Astrocyte (in vitro differentiated cells and primary cell): ENCODE measurements at regions not wholly inside any gene's neighbourhood (a gene's known extent, or its start where the extent isn't known, plus 50 kb on each side); places are given as distances from the start of the nearest gene placed in this dataset.

Source experiments
- DNase-seq: peaks from one replicate; pipeline ENCODE4 v3.0.0-alpha.2; 2010; ENCODE audit warnings: low read depth
- FAIRE-seq: peaks from 2 replicates; lab custom pipeline; 2011; peaks lifted over from hg19 to GRCh38; lab: Jason Lieb, UNC
- H2AFZ ChIP-seq: 2 replicates; pipeline ENCODE4 v1.6.0; 2012; ENCODE audit warnings: low read depth, low read length, inconsistent platforms
- H3K27ac ChIP-seq: 2 replicates; pipeline ENCODE4 v1.5.1; 2011; ENCODE audit warnings: low read depth, low read length, inconsistent platforms
- H3K27me3 ChIP-seq: 2 replicates; pipeline ENCODE4 v1.6.0; 2011; ENCODE audit warnings: low read length, inconsistent platforms; ENCODE audit not compliant: insufficient read depth
- H3K36me3 ChIP-seq: 2 replicates; pipeline ENCODE4 v1.5.1; 2011; ENCODE audit warnings: low read length, inconsistent platforms; ENCODE audit not compliant: insufficient read depth
- H3K4me1 ChIP-seq: 2 replicates; pipeline ENCODE4 v1.5.1; 2011; ENCODE audit warnings: low read length, inconsistent platforms; ENCODE audit not compliant: insufficient read depth
- H3K4me2 ChIP-seq: 2 replicates; pipeline ENCODE4 v1.6.0; 2012; ENCODE audit warnings: low read length, inconsistent platforms
- H3K4me3 ChIP-seq: 2 replicates; pipeline ENCODE4 v1.5.1; 2011; ENCODE audit warnings: low read depth, mild to moderate bottlenecking, low read length, inconsistent platforms; ENCODE audit not compliant: insufficient read depth
- H3K79me2 ChIP-seq: 2 replicates; pipeline ENCODE4 v1.6.0; 2012; ENCODE audit warnings: mild to moderate bottlenecking, low read length, inconsistent platforms; ENCODE audit not compliant: insufficient read depth
- H3K9ac ChIP-seq: 2 replicates; pipeline ENCODE4 v1.6.0; 2012; ENCODE audit warnings: mild to moderate bottlenecking, low read length, inconsistent platforms
- H3K9me3 ChIP-seq: 2 replicates; pipeline ENCODE4 v1.5.1; 2012; ENCODE audit warnings: low read depth, mild to moderate bottlenecking, low read length, inconsistent platforms; ENCODE audit not compliant: insufficient read depth
- H4K20me1 ChIP-seq: 2 replicates; pipeline ENCODE4 v1.6.0; 2012; ENCODE audit warnings: low read length, inconsistent platforms; ENCODE audit not compliant: insufficient read depth
- H3K27ac Mint-ChIP-seq: one replicate; pipeline ENCODE4 v1.8.0; 2021; ENCODE audit warnings: mild to moderate bottlenecking, mixed read lengths; ENCODE audit not compliant: unreplicated experiment
- H3K27me3 Mint-ChIP-seq: one replicate; pipeline ENCODE4 v1.8.0; 2021; ENCODE audit warnings: low read depth, mixed read lengths; ENCODE audit not compliant: unreplicated experiment
- H3K36me3 Mint-ChIP-seq: one replicate; pipeline ENCODE4 v1.8.0; 2021; ENCODE audit warnings: low read depth, mixed read lengths; ENCODE audit not compliant: unreplicated experiment
- H3K4me1 Mint-ChIP-seq: one replicate; pipeline ENCODE4 v1.8.0; 2021; ENCODE audit warnings: low read depth, mixed read lengths; ENCODE audit not compliant: unreplicated experiment
- H3K4me3 Mint-ChIP-seq: one replicate; pipeline ENCODE4 v1.8.0; 2021; ENCODE audit warnings: mild to moderate bottlenecking, moderate library complexity, mixed read lengths; ENCODE audit not compliant: unreplicated experiment
- H3K9me3 Mint-ChIP-seq: one replicate; pipeline ENCODE4 v1.8.0; 2021; ENCODE audit warnings: mild to moderate bottlenecking, mixed read lengths; ENCODE audit not compliant: unreplicated experiment
- EZH2 ChIP-seq: IDR thresholded peaks from 2 replicates; pipeline ENCODE4 v1.6.1; 2012; ENCODE audit warnings: mild to moderate bottlenecking, low read length, inconsistent platforms; ENCODE audit not compliant: insufficient read depth
- TF ChIP-seq, protein P1 (sequence below): IDR thresholded peaks from 2 replicates; pipeline ENCODE4 v1.5.1; 2011; ENCODE audit warnings: low read depth, mild to moderate bottlenecking, inconsistent platforms, low read length, moderate library complexity; ENCODE audit not compliant: insufficient read depth

DNA sequence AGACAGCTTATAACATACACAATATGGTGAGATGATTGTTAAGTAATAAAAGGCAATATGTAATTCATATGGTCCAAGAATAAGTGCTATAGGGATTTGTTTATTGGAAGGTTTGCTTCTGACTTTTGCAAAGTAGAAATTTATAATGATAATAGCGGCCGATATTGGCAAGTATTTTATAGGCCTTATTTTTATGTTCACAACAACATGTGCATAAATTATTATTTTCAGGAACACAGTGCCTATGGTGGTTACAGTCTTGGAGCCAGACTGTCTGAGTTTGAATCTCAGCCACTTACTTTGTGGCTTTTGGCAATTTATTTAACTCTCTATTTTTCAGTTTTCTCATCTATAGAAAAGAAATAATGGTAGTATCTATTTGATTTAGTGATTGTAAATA is 607.5 kb downstream of the USP25 start:
- Histone ChIP-seq H3K27ac (no peak overlapping the region), H2AFZ (no peak overlapping the region), H4K20me1 (no peaks in the 10 kb centered on the region), H3K36me3 (no peaks in the 10 kb centered on the region), H3K9ac (no peak overlapping the region), H3K4me3 (no peak overlapping the region), H3K4me2 (no peak overlapping the region), H3K9me3 (no peaks in the 10 kb centered on the region), H3K27me3 (no peaks in the 10 kb centered on the region), H3K79me2 (no peaks in the 10 kb centered on the region), H3K4me1 (no peaks in the 10 kb centered on the region)
- FAIRE-seq = no peak
- Mint-ChIP-seq H3K4me1 (no peaks in the 10 kb centered on the region), H3K27me3 (no peaks in the 10 kb centered on the region), H3K9me3 (peaks cover 2% of the 10 kb centered on the region), H3K4me3 (no peak overlapping the region), H3K36me3 (no peaks in the 10 kb centered on the region), H3K27ac (no peak overlapping the region)
- DNase-seq = no peak
- TF ChIP-seq, protein P1, sequence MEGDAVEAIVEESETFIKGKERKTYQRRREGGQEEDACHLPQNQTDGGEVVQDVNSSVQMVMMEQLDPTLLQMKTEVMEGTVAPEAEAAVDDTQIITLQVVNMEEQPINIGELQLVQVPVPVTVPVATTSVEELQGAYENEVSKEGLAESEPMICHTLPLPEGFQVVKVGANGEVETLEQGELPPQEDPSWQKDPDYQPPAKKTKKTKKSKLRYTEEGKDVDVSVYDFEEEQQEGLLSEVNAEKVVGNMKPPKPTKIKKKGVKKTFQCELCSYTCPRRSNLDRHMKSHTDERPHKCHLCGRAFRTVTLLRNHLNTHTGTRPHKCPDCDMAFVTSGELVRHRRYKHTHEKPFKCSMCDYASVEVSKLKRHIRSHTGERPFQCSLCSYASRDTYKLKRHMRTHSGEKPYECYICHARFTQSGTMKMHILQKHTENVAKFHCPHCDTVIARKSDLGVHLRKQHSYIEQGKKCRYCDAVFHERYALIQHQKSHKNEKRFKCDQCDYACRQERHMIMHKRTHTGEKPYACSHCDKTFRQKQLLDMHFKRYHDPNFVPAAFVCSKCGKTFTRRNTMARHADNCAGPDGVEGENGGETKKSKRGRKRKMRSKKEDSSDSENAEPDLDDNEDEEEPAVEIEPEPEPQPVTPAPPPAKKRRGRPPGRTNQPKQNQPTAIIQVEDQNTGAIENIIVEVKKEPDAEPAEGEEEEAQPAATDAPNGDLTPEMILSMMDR = no peak
- TF ChIP-seq EZH2 = no peak

GRCh38 chr21:16342932-16343331 is 613.1 kb downstream of the USP25 start:
- H3K27ac Mint-ChIP-seq = no peak overlapping the region
- Histone ChIP-seq H3K9ac (no peak overlapping the region), H3K79me2 (peaks cover 2% of the 10 kb centered on the region), H3K4me1 (no peaks in the 10 kb centered on the region), H3K27me3 (no peaks in the 10 kb centered on the region), H3K27ac (no peak overlapping the region), H3K4me2 (no peak overlapping the region), H3K4me3 (no peak overlapping the region), H3K9me3 (no peaks in the 10 kb centered on the region), H3K36me3 (no peaks in the 10 kb centered on the region), H4K20me1 (no peaks in the 10 kb centered on the region), H2AFZ (no peak overlapping the region)
- no peak for TF ChIP-seq EZH2
- TF ChIP-seq, protein P1 = no peak
- DNase-seq (no peak), FAIRE-seq (no peak)
- H3K4me3 Mint-ChIP-seq = no peak overlapping the region
- no peaks in the 10 kb centered on the region for H3K36me3 Mint-ChIP-seq
- no peaks in the 10 kb centered on the region for H3K4me1 Mint-ChIP-seq
- H3K27me3 Mint-ChIP-seq = no peaks in the 10 kb centered on the region
- H3K9me3 Mint-ChIP-seq = peaks cover under 1% of the 10 kb centered on the region

DNA sequence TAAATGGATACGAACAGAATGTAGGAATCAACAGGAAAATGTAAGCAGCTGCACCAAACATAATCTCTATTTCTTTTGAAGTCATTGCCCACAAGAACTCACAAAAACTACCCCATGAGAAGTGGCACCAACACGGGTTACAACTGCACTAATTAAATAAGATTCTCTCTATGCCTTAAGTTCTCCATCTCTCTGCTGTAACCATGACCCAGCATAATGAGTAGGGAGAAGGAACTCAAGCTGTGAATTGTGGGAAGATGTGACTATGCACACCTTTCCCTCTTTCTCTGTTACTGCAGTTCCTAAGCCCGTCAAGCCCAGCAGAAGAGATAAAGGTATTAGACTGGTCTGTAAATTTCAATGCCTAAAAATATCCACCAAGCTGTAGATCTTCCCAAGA is 614.0 kb downstream of the USP25 start:
- no peaks in the 10 kb centered on the region for H3K27me3 Mint-ChIP-seq

More for the DNA sequence above, 614.0 kb downstream of the USP25 start:
- no peaks in the 10 kb centered on the region for H3K9me3 ChIP-seq
- DNase-seq (no peak), FAIRE-seq (no peak)
- no peaks in the 10 kb centered on the region for H3K36me3 ChIP-seq
- Mint-ChIP-seq H3K9me3 (no peaks in the 10 kb centered on the region), H3K36me3 (no peaks in the 10 kb centered on the region), H3K27ac (no peak overlapping the region), H3K4me1 (no peaks in the 10 kb centered on the region), H3K4me3 (no peak overlapping the region)
- TF ChIP-seq, protein P1 = no peak
- TF ChIP-seq EZH2 = no peak
- no peak overlapping the region for H3K4me2 ChIP-seq
- no peaks in the 10 kb centered on the region for H3K27me3 ChIP-seq
- peaks cover 2% of the 10 kb centered on the region for H3K79me2 ChIP-seq
- no peak overlapping the region for H2AFZ ChIP-seq
- no peaks in the 10 kb centered on the region for H4K20me1 ChIP-seq
- no peak overlapping the region for H3K27ac ChIP-seq
- no peaks in the 10 kb centered on the region for H3K4me1 ChIP-seq
- no peak overlapping the region for H3K4me3 ChIP-seq
- H3K9ac ChIP-seq = no peak overlapping the region
